NOMO-1 (cell line): ENCODE measurements at regions not wholly inside any gene's neighbourhood (a gene's known extent, or its start where the extent isn't known, plus 50 kb on each side); places are given as distances from the start of the nearest gene placed in this dataset.
"Not testable (repeated sequence)": the region's sequence is repeated elsewhere in the genome, so short reads cannot be mapped to it uniquely, and the experiment has no call there.

Source experiments
- DNase-seq, 2 experiments: peaks; one replicate each; lab custom pipeline; 2025; ENCODE audit not compliant: unreplicated experiment in 2 of 2; lab: John Stamatoyannopoulos, UW

- DNase-seq, result no peak
These were observed 516.9 kb downstream of the BRINP3 start for GRCh38 chr1:189960769-189961168.

- no peak for DNase-seq
These were observed 515.5 kb downstream of the BRINP3 start for GRCh38 chr1:189962181-189962580.

GRCh38 chr1:189970331-189971230 is 507.1 kb downstream of the BRINP3 start:
- DNase-seq, result no peak

DNA sequence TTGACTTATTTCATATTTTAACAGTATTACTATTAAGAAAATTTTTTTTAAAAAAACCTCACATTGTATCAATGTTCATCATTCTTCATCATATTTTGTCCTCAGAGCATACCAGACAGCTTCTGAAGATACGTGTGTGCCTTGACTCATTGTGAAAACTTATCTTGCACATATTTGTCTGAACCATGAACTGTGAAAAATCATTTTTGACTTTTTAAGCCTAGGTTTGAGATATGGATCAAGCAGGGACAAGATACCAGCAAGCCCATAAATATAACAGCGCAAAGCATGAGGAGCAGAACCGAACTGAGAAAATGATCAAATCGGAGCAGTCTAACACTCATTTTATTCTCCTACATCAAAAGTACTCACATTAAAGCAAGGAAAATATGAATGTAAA is 506.0 kb downstream of the BRINP3 start:
- no peak for DNase-seq

GRCh38 chr1:189977184-189977583 is 500.5 kb downstream of the BRINP3 start:
- DNase-seq, result no peak

DNA sequence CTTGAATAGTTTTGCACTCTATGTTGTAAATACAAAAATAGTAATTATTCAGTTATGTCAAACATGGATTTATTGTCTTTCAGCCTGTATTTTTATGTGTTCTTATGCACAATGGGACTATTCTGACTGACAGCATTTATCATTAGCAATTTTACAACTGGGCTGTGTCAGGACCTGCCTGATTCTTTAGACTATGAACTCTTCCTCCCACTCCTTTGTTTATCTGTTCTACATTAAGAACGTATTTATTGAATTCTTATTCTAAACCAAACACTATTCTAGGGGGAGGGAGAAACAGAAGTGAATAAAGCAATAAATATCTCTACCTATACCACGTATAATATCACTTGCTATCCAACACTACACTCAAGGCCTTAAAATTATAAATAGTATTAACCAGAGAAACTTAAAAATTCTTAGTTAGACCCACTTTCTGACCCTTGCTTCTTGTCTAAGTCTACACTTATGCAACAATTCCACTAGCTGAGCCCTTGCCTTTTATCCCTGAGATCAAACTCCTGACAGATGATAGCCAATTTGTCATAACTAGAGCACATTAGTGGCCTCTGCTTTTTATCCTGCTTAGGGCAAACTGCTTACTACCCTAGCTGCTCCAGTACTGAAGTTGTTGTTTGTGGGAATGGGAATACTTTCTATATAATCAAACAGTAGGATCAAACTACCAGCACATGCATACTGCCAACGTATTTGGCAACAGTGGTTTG is 494.3 kb downstream of the BRINP3 start:
- DNase-seq, result no peak

GRCh38 chr1:189986516-189986915 is 491.1 kb downstream of the BRINP3 start:
- no peak for DNase-seq

GRCh38 chr1:189987509-189987908 is 490.2 kb downstream of the BRINP3 start:
- DNase-seq, result no peak

- DNase-seq, result no peak
These were observed 484.8 kb downstream of the BRINP3 start for GRCh38 chr1:189992856-189993255.

DNA sequence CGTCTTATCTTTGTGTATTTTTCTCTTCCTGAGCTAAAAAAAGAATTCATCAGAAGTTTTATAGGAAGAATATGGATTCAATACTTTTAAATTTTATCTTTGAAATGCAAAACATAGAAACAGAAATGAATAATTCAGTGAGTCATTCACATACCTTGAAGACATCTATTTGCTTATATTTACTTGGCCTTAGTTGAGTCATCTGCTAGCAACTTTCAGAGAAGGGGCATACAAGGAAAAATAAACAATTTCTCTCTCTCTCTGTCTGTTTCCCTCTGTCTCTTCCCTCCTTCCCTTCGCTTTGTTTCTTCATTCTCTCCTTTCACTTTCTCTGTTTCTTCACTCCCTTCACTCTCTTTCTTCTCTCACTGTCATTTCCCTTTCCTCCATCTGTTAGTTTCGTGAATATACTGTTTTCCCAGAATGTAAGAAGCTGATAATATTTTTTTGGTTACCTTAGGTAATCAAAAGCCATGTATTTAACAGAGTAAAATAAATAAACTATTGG is 477.2 kb downstream of the BRINP3 start:
- DNase-seq, result no peak

GRCh38 chr1:190001187-190001586 is 476.5 kb downstream of the BRINP3 start:
- no peak for DNase-seq

- no peak for DNase-seq
These were observed 474.3 kb downstream of the BRINP3 start for GRCh38 chr1:190003376-190003775.

- DNase-seq, result no peak
These were observed 466.1 kb downstream of the BRINP3 start for GRCh38 chr1:190011585-190011984.

- DNase-seq, result not testable (repeated sequence)
These were observed 458.5 kb downstream of the BRINP3 start for GRCh38 chr1:190019151-190019550.

DNA sequence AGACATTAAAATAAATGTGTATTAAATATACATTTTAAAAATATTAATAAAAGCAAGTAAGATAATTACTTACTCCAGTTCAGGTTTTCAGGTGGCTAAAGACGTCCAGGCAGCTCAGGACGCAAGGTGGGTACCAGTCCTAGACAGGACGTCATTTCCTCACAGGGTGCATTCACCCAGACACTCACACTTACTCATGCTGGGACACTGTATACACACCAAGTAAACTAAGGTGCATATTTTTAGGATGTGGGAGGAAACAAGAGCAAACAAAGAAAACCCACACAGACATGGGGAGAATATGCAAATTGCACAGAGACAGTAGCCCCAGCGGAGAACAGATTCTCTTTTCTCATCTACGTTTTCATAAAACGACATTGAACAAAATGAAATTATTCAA is 457.9 kb downstream of the BRINP3 start:
- DNase-seq, result no peak

- no peak for DNase-seq
These were observed 455.0 kb downstream of the BRINP3 start for GRCh38 chr1:190022709-190023108.

- no peak for DNase-seq
These were observed 448.2 kb downstream of the BRINP3 start for GRCh38 chr1:190029441-190029840.

DNA sequence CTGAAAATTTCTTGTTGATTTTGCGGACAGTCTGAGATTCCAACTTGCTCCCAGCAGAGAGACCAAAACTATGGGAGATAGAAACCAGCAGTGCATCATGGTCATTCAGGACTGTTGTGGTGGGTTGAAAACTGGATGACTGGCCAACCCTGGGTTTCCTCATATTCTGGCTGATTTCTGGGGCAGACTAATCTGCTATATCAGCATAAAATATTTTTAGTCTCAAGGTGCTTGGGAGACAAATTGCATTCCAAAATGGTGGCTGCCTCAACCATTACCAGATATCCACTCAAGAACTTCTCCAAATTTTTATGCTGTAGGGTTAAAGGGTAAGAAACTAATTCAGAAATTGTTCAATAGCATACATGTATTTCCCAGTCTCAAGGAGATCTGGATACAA is 434.0 kb downstream of the BRINP3 start:
- no peak for DNase-seq

DNA sequence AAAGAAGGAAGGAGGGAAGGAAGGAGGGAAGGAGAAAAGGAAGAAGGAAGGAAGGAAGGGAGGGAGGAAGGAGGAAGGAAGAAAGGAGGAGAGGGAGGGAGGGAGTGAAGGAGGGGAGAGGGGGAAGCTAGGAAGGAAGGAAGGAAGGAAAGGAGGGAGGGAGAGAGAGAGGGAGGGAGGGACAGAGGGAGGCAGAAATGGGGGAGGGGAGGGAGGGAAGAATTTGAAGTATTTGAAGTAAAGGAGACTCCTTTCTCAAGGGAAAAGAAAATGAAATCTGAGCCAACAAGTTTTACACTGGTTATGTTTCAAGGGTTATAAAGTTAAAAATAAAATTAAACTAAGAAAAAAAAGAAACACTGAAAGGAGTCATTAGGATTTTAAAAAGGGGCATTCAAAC is 431.4 kb downstream of the BRINP3 start:
- DNase-seq, result no peak
